ENCODE measurements at regions not wholly inside any gene's neighbourhood (a gene's known extent, or its start where the extent isn't known, plus 50 kb on each side); places are given as distances from the start of the nearest gene placed in this dataset.

DNA sequence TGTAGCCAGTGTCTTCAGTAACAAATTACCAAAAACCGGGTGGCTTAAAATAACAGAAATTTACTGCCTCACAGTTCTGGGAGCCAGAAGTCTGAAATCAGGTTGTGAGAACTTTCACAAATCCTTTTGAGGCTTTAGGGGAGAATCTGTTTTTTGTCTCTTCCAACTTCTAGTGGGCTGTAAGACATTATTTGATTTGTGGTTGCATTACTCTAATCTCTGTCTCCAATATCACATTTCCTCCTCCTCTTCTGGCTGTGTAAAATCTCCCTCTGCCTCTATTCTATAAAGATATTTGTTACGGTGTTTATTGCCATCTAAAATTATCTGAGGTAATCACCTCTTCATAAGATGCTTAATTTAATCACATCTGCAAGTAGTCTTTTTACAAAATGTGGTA lies 1039.6 kb upstream of the LRRN3 start:
- intact Hi-C loops (cut with DNase I) = no loop called here
- TF ChIP-seq POLR2A (IDR thresholded peaks at IDR 0.05) = no peak
- TF ChIP-seq, protein P1, sequence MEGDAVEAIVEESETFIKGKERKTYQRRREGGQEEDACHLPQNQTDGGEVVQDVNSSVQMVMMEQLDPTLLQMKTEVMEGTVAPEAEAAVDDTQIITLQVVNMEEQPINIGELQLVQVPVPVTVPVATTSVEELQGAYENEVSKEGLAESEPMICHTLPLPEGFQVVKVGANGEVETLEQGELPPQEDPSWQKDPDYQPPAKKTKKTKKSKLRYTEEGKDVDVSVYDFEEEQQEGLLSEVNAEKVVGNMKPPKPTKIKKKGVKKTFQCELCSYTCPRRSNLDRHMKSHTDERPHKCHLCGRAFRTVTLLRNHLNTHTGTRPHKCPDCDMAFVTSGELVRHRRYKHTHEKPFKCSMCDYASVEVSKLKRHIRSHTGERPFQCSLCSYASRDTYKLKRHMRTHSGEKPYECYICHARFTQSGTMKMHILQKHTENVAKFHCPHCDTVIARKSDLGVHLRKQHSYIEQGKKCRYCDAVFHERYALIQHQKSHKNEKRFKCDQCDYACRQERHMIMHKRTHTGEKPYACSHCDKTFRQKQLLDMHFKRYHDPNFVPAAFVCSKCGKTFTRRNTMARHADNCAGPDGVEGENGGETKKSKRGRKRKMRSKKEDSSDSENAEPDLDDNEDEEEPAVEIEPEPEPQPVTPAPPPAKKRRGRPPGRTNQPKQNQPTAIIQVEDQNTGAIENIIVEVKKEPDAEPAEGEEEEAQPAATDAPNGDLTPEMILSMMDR (IDR thresholded peaks at IDR 0.05) = no peak
- 61 to 64% methylated on average over 2 of the region's 2 CpGs for whole genome bisulfite sequencing, 2 donors

DNA sequence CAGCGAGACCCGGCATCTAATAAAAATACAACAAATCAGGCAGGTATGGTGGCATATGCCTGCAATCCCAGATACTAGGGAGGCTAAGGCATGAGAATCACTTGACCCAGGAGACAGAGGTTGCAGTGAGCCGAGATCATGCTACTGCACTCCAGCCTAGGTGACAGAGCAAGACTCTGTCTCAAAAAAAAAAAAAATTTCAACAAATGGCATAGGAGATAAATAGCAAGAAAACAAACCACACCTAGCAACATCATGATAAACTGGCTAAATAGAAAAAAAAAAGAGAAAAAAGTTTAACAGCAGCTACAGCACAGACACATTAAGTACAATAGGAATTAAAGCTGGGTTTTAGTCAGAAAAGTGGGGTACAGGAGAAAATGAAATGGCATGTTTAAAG lies 1034.6 kb upstream of the LRRN3 start:
- no peaks in the 10 kb centered on the region for H3K4me1 ChIP-seq
- H3K9me3 ChIP-seq = no peaks in the 10 kb centered on the region
- no peak for DNase-seq
- H3K4me3 ChIP-seq (replicated peaks in 1 of 3) = no peak overlapping the region
- H3K27ac ChIP-seq = no peak overlapping the region
- no peaks in the 10 kb centered on the region for H3K36me3 ChIP-seq
- 83 to 89% methylated on average over 3 of the region's 3 CpGs for WGBS, 2 donors
- intact Hi-C loops (cut with DNase I) = no loop called here
- TF ChIP-seq POLR2A (IDR thresholded peaks at IDR 0.05) = no peak
- TF ChIP-seq, protein P1 (IDR thresholded peaks at IDR 0.05) = no peak
- no peaks in the 10 kb centered on the region for H3K27me3 ChIP-seq

More for the DNA sequence above, 1039.6 kb upstream of the LRRN3 start:
- H3K27me3 ChIP-seq = no peaks in the 10 kb centered on the region
- no peaks in the 10 kb centered on the region for H3K36me3 ChIP-seq
- no peaks in the 10 kb centered on the region for H3K4me1 ChIP-seq
- H3K4me3 ChIP-seq (replicated peaks in 1 of 3) = no peak overlapping the region
- no peak for DNase-seq
- H3K27ac ChIP-seq = no peak overlapping the region
- no peaks in the 10 kb centered on the region for H3K9me3 ChIP-seq

DNA sequence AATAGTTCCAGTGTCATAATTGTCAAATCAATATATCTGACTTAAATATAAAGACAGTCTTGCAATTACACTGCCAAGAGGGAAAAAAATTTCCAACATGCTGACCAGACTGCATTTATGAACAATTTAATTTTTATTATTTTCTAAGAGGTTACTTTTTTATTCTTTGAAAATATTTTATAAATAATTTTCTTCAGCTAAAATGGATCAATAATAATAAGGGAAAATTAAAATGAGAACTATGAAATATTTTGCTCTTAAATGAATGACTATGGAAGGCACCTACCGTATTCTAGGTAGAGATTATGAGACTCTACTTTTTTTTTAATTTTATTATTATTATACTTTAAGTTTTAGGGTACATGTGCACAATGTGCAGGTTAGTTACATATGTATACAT lies 1032.5 kb upstream of the LRRN3 start:
- no peak for DNase-seq
- H3K36me3 ChIP-seq = no peaks in the 10 kb centered on the region
- 90 to 92% methylated on average over 1 of the region's 1 CpG for WGBS, 2 donors

DNA sequence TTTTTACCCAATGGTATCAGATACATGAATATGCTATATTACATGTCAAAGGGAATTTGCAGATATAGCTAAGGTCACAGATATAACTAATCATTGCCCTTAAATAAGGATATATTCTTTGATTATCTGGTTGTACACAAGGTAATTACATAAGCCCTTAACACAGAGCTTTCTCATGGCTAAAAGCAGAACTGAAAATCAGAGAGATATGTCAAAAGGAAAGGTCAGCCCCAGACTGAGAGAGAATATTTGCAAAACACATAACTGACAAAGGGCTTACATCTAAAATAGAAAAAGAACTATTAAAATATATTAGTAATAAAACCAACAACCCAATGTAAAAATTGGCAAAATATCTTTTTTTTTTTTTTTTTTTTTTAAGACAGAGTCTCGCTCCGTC lies 1029.5 kb upstream of the LRRN3 start:
- Histone ChIP-seq H3K36me3 (no peaks in the 10 kb centered on the region), H3K27ac (no peak overlapping the region), H3K4me1 (no peaks in the 10 kb centered on the region), H3K4me3 (replicated peaks in 1 of 3) (no peak overlapping the region), H3K27me3 (no peaks in the 10 kb centered on the region), H3K9me3 (no peaks in the 10 kb centered on the region)
- intact Hi-C loops (cut with DNase I) = no loop called here
- WGBS, 2 donors = 94% methylated on average over 2 of the region's 2 CpGs
- no peak for DNase-seq
- TF ChIP-seq, protein P1 (IDR thresholded peaks at IDR 0.05) = no peak
- no peak for TF ChIP-seq POLR2A (IDR thresholded peaks at IDR 0.05)

More for the DNA sequence above, 1032.5 kb upstream of the LRRN3 start:
- intact Hi-C loops (cut with DNase I) = no loop called here
- H3K27ac ChIP-seq = no peak overlapping the region
- H3K9me3 ChIP-seq = no peaks in the 10 kb centered on the region
- H3K4me3 ChIP-seq (replicated peaks in 1 of 3) = no peak overlapping the region
- TF ChIP-seq, protein P1 (IDR thresholded peaks at IDR 0.05) = no peak
- TF ChIP-seq POLR2A (IDR thresholded peaks at IDR 0.05) = no peak
- H3K27me3 ChIP-seq = no peaks in the 10 kb centered on the region
- H3K4me1 ChIP-seq = no peaks in the 10 kb centered on the region

DNA sequence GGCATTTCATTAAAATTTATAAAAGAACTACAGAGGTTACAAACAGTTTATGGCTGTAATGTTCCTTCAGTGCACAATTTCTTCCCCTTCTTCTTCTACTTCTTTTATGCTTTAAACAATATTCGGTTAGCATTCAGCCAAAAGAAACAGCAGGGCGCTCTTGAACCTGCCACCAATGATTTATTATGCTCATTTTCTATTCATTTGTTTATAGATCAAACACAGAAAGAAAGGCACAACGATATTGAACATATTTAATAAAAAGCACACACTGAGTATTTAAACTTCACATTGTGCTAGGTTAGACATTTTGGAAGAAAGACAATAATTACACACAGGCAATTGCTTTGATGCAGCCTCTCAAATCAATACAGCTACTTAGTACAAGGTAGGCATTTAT lies 1025.8 kb upstream of the LRRN3 start:
- no peak for TF ChIP-seq POLR2A (IDR thresholded peaks at IDR 0.05)
- TF ChIP-seq, protein P1 (IDR thresholded peaks at IDR 0.05) = no peak
- H3K27ac ChIP-seq = no peak overlapping the region
- H3K4me1 ChIP-seq = no peaks in the 10 kb centered on the region
- no peak for DNase-seq
- intact Hi-C loops (cut with DNase I) = no loop called here
- H3K36me3 ChIP-seq = no peaks in the 10 kb centered on the region
- no peaks in the 10 kb centered on the region for H3K27me3 ChIP-seq
- H3K4me3 ChIP-seq (replicated peaks in 1 of 3) = no peak overlapping the region
- no peaks in the 10 kb centered on the region for H3K9me3 ChIP-seq
- WGBS, 2 donors = 68 to 76% methylated on average over 3 of the region's 3 CpGs

All from thyroid gland (tissue), 4 donors.